H1 (cell line): ENCODE measurements at regions not wholly inside any gene's neighbourhood (a gene's known extent, or its start where the extent isn't known, plus 50 kb on each side); places are given as distances from the start of the nearest gene placed in this dataset.

Source experiments
- CTCF ChIA-PET: fragments of 300-600 bp; sonication (Branson Sonifier 250); formaldehyde crosslinking; loops from one replicate; lab custom pipeline; 2021; ENCODE audit not compliant: partially characterized antibody; lab: Charles Lee
- POLR2A ChIA-PET: fragments of 300-600 bp; sonication (Branson Sonifier 250); formaldehyde crosslinking; loops from one replicate; lab custom pipeline; 2021; ENCODE audit warnings: inconsistent platforms; ENCODE audit not compliant: partially characterized antibody; lab: Charles Lee
- DNase-seq, 2 experiments: peaks; one replicate each; pipeline versions ENCODE4 v3.0.0 to v3.0.0-alpha.2; 2010 to 2022; ENCODE audit warnings: low spot score in 2 of 2, low read depth in 1 of 2, mixed read lengths in 1 of 2
- FAIRE-seq: peaks from 2 replicates; lab custom pipeline; 2011; peaks lifted over from hg19 to GRCh38; lab: Jason Lieb, UNC
- H2AFZ ChIP-seq: 2 replicates; pipeline ENCODE4 v1.8.1; 2012; ENCODE audit warnings: low read length, inconsistent platforms
- H2AK5ac ChIP-seq: 2 replicates; pipeline ENCODE4 v1.6.1; 2013; ENCODE audit warnings: low read depth, low read length
- H2BK120ac ChIP-seq: replicated peaks from 2 replicates; pipeline ENCODE3; 2013; ENCODE audit warnings: low read depth, low read length, inconsistent platforms
- H2BK12ac ChIP-seq: 2 replicates; pipeline ENCODE4 v1.6.1; 2013; ENCODE audit warnings: low read depth, low read length
- H2BK15ac ChIP-seq: 2 replicates; pipeline ENCODE4 v1.6.1; 2013; ENCODE audit warnings: low read length
- H2BK20ac ChIP-seq: 2 replicates; pipeline ENCODE4 v1.6.1; 2013; ENCODE audit warnings: low read length
- H2BK5ac ChIP-seq: 2 replicates; pipeline ENCODE4 v1.6.1; 2013; ENCODE audit warnings: low read depth, low read length
- H3K14ac ChIP-seq: 2 replicates; pipeline ENCODE4 v1.6.1; 2013; ENCODE audit warnings: inconsistent platforms; ENCODE audit not compliant: insufficient read length
- H3K18ac ChIP-seq: 2 replicates; pipeline ENCODE4 v1.6.1; 2013; ENCODE audit warnings: low read length; ENCODE audit errors: extremely low read depth
- H3K23ac ChIP-seq: 2 replicates; pipeline ENCODE4 v1.6.1; 2013; ENCODE audit warnings: inconsistent platforms; ENCODE audit not compliant: insufficient read length
- H3K23me2 ChIP-seq: 2 replicates; pipeline ENCODE4 v1.6.1; 2013; ENCODE audit warnings: low read depth, low read length
- H3K27ac ChIP-seq: 2 replicates; pipeline ENCODE4 v1.6.1; 2011; ENCODE audit warnings: low read depth, low read length, inconsistent platforms
- H3K27me3 ChIP-seq, 4 experiments: replicated peaks in 1 of 4; 1 replicate in 1 of 4; 2 replicates in 3 of 4; pipeline versions ENCODE4 v1.6.1 to v1.8.1; 2011 to 2013; ENCODE audit warnings: low read length in 3 of 4, mild to moderate bottlenecking in 3 of 4, inconsistent platforms in 2 of 4, mixed read lengths in 2 of 4, moderate library complexity in 1 of 4; ENCODE audit not compliant: control insufficient read depth in 3 of 4, insufficient read depth in 3 of 4; ENCODE audit errors: extremely low read depth in 1 of 4
- H3K36me3 ChIP-seq, 4 experiments: 2 replicates each; pipeline versions ENCODE4 v1.6.1 to v1.8.1; 2011 to 2013; ENCODE audit warnings: mild to moderate bottlenecking in 4 of 4, low read length in 3 of 4, moderate library complexity in 2 of 4, control low read depth in 1 of 4, inconsistent platforms in 1 of 4; ENCODE audit not compliant: insufficient read depth in 4 of 4, control insufficient read depth in 2 of 4
- H3K4ac ChIP-seq: replicated peaks from 2 replicates; pipeline ENCODE3; 2013; ENCODE audit warnings: low read length, low read depth, mixed read lengths, inconsistent platforms; ENCODE audit not compliant: insufficient read length
- H3K4me1 ChIP-seq, 4 experiments: replicated peaks in 1 of 4; 1 replicate in 1 of 4; 2 replicates in 3 of 4; pipeline versions ENCODE4 v1.6.1 to v1.8.1; 2011 to 2013; ENCODE audit warnings: low read length in 3 of 4, inconsistent platforms in 2 of 4, mixed read lengths in 1 of 4; ENCODE audit not compliant: insufficient read depth in 4 of 4, control insufficient read depth in 3 of 4
- H3K4me2 ChIP-seq, 2 experiments: 2 replicates each; pipeline versions ENCODE4 v1.6.1 to v1.8.1; 2011 to 2013; ENCODE audit warnings: low read depth in 2 of 2, low read length in 2 of 2, control low read depth in 1 of 2, inconsistent platforms in 1 of 2, mild to moderate bottlenecking in 1 of 2; ENCODE audit not compliant: insufficient read depth in 1 of 2
- H3K4me3 ChIP-seq, 4 experiments: fragments of 200-600, 300-600 bp in 1 of 4; sonication (generic), shearing (Covaris generic), sonication (Bioruptor Twin) in 1 of 4; 2 replicates each; pipeline versions ENCODE4 v1.5.1 to v1.8.1; 2011 to 2016; ENCODE audit warnings: low read length in 4 of 4, low read depth in 3 of 4, control low read depth in 2 of 4, inconsistent platforms in 2 of 4, mild to moderate bottlenecking in 2 of 4, mixed read lengths in 1 of 4, moderate library complexity in 1 of 4; ENCODE audit not compliant: insufficient read depth in 2 of 4; ENCODE audit errors: extremely low read depth in 1 of 4
- H3K56ac ChIP-seq: replicated peaks from 2 replicates; pipeline ENCODE3; 2013; ENCODE audit warnings: low read depth, mild to moderate bottlenecking, mixed read lengths, low read length, inconsistent platforms; ENCODE audit not compliant: insufficient read length
- H3K79me1 ChIP-seq: 2 replicates; pipeline ENCODE4 v1.6.1; 2013; ENCODE audit warnings: low read depth, low read length, control low read depth
- H3K79me2 ChIP-seq, 2 experiments: 2 replicates each; pipeline versions ENCODE4 v1.6.1 to v1.8.1; 2012 to 2013; ENCODE audit warnings: low read length in 2 of 2, mild to moderate bottlenecking in 2 of 2, inconsistent platforms in 1 of 2; ENCODE audit not compliant: insufficient read depth in 2 of 2, control insufficient read depth in 1 of 2
- H3K9ac ChIP-seq, 4 experiments: replicated peaks in 1 of 4; 1 replicate in 1 of 4; 2 replicates in 3 of 4; pipeline versions ENCODE4 v1.6.1 to v1.8.1; 2011 to 2013; ENCODE audit warnings: low read depth in 3 of 4, low read length in 3 of 4, control low read depth in 2 of 4, mild to moderate bottlenecking in 2 of 4, moderate library complexity in 2 of 4, inconsistent platforms in 1 of 4; ENCODE audit errors: extremely low read depth in 1 of 4
- H3K9me3 ChIP-seq, 2 experiments: 2 replicates each; pipeline versions ENCODE4 v1.6.1 to v1.8.1; 2012 to 2013; ENCODE audit warnings: mild to moderate bottlenecking in 2 of 2, moderate library complexity in 2 of 2, control low read depth in 1 of 2, inconsistent platforms in 1 of 2, low read depth in 1 of 2, low read length in 1 of 2, mixed read lengths in 1 of 2; ENCODE audit not compliant: insufficient read depth in 2 of 2
- H4K20me1 ChIP-seq, 2 experiments: replicated peaks in 1 of 2; 2 replicates each; pipeline versions ENCODE3 to v1.8.1; 2011 to 2013; ENCODE audit warnings: inconsistent platforms in 2 of 2, low read length in 2 of 2, mild to moderate bottlenecking in 1 of 2; ENCODE audit not compliant: insufficient read depth in 2 of 2, control insufficient read depth in 1 of 2
- H4K5ac ChIP-seq: 2 replicates; pipeline ENCODE4 v1.6.1; 2013; ENCODE audit warnings: low read length, low read depth, mixed read lengths, inconsistent platforms; ENCODE audit not compliant: insufficient read length
- H4K8ac ChIP-seq: 2 replicates; pipeline ENCODE4 v1.8.0; 2013; ENCODE audit warnings: mild to moderate bottlenecking, moderate library complexity, low read length, inconsistent platforms; ENCODE audit not compliant: insufficient read depth; ENCODE audit errors: extremely low read depth
- H4K91ac ChIP-seq: replicated peaks from 2 replicates; pipeline ENCODE3; 2013; ENCODE audit warnings: low read length, mixed read lengths, inconsistent platforms; ENCODE audit not compliant: insufficient read length
- CHD7 ChIP-seq: fragments of 300-600 bp; sonication (generic); IDR thresholded peaks from 2 replicates; pipeline ENCODE4 v1.7.1; 2012; ENCODE audit warnings: low read length, moderate library complexity, mild to moderate bottlenecking, inconsistent platforms; ENCODE audit not compliant: insufficient replicate concordance
- TBP ChIP-seq: IDR thresholded peaks from 2 replicates; pipeline ENCODE4 v1.6.1; 2011; ENCODE audit warnings: low read depth, low read length, improper control_type of control experiment

- ChIA-PET POLR2A (no interaction called here), CTCF (no interaction called here)
- Histone ChIP-seq H2BK120ac (no peak overlapping the region), H3K79me2 (no peaks in the 10 kb centered on the region), H2BK5ac (no peak overlapping the region), H2BK15ac (no peak overlapping the region), H3K9me3 (no peaks in the 10 kb centered on the region), H2AK5ac (no peak overlapping the region), H3K23ac (no peak overlapping the region), H4K5ac (no peak overlapping the region), H3K56ac (no peak overlapping the region), H4K8ac (no peak overlapping the region), H3K4ac (no peak overlapping the region), H2AFZ (no peak overlapping the region), H2BK12ac (no peak overlapping the region), H3K27ac (no peak overlapping the region), H4K20me1 (no peaks in the 10 kb centered on the region), H4K91ac (no peak overlapping the region), H3K23me2 (no peaks in the 10 kb centered on the region), H3K79me1 (no peaks in the 10 kb centered on the region), H3K27me3 (no peaks in the 10 kb centered on the region), H3K4me1 (no peaks in the 10 kb centered on the region), H3K4me3 (no peak overlapping the region), H3K18ac (no peak overlapping the region), H3K4me2 (no peak overlapping the region), H3K9ac (no peak overlapping the region), H3K36me3 (no peaks in the 10 kb centered on the region), H2BK20ac (no peak overlapping the region), H3K14ac (no peak overlapping the region)
- no peak for FAIRE-seq
- no peak for DNase-seq
- TF ChIP-seq TBP (no peak), CHD7 (no peak)
Measured at GRCh38 chr12:17370621-17371020, 719.4 kb downstream of the RERGL start.
